DMS 273 (cell line): ENCODE measurements at regions not wholly inside any gene's neighbourhood (a gene's known extent, or its start where the extent isn't known, plus 50 kb on each side); places are given as distances from the start of the nearest gene placed in this dataset.
A peak's percentile ranks its signal among the peaks of the same experiment; 100 is the strongest.

Experiments used
- DNase-seq: peaks from one replicate; lab custom pipeline; 2025; ENCODE audit not compliant: unreplicated experiment; lab: John Stamatoyannopoulos, UW

DNA sequence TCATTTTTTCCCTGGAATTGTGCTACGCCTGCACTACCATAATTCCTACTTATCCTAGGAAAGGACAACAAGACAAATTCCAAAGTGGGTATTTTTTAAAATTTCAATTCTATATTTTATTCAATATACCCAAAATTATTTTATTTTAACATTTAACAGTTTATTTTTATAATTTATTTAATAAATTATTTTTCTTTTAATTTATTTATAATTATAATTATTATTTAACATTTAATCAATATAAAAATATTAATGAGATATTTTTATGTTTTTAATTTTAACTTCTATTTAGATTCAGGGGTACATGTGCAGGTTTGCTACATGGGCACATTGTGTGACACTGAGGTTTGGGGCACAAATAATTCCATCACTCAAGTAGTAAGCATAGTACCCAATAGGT lies 65.6 kb upstream of the VSTM2A start:
- no peak for DNase-seq

DNA sequence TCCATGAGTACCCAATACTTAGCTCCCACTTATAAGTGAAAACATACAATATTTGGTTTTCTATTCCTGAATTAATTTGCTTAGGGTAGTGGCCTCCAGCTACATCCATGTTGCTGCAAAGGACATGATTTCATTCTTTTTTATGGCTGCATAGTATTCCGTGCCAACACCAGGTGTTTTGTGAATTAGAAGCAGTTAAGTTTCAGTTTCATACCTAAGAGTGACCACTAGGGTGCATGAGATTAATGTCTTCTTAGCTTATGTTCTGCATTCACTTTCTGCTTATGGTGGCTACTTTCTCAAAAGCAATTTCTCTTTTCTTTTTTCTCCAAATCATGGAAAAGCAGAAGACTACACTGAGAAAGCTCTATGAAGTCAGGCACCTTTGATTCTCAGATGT lies 65.1 kb upstream of the VSTM2A start:
- DNase-seq, result peak; percentile 18

DNA sequence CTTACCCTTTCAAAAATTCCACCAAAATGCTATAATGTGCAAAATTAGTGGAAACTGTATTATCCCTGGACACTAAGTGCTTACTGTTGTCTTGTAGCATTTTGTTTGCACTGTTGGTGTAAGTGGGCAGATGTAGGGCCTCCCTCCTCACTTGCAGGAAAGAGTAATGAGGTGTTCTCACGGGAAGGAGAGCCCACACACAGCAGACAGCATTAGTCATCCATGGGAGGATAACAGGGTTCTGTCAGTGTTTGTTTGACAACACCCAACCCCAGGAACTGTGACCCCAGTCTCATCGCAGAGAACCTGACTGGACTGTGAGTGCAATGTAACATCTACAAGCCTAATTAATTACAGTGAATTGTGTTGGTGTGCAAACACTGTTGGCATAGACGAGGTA lies 58.7 kb upstream of the VSTM2A start:
- DNase-seq, result no peak

DNA sequence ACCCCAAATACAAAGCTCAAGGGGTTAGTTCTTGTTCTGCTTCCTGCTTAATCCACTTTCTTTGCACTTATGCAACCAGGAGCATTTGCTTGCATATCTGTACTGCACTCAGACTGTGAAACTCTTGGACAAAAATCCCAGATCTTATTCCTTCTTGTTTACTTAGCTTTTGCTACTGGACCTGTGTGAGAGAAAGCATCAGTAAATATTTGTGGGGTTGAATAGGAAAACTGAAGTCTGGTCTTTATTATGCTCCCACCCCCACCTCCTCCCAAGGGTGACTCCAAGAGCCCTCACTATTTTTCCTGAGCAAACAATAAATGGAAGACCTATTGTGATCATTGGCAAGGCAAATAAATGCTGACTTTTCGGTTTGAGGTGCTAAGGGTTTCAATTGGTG lies 57.1 kb upstream of the VSTM2A start:
- no peak for DNase-seq
